Panc1 (cell line): ENCODE measurements at regions not wholly inside any gene's neighbourhood (a gene's known extent, or its start where the extent isn't known, plus 50 kb on each side); places are given as distances from the start of the nearest gene placed in this dataset.

Source experiments
- ATAC-seq: fragments of 200-7000 bp; cut with Tn5 transposase; 2 replicates; pipeline ENCODE4 v1.9.1; 2020; ENCODE audit warnings: mild to moderate bottlenecking, moderate library complexity
- BruUV-seq: library from RNA; stranded (reverse); fragments of 400-500 nt; replicated peaks from 2 replicates; lab custom pipeline; 2021; lab: Mats Ljungman, UMichigan
- CTCF ChIA-PET: fragments of 300-600 bp; sonication (Branson Sonifier 250); formaldehyde crosslinking; loops from one replicate; lab custom pipeline; 2022; ENCODE audit warnings: antibody characterized with exemption; lab: Charles Lee
- POLR2A ChIA-PET: fragments of 300-600 bp; sonication (Branson Sonifier 250); formaldehyde crosslinking; loops from one replicate; lab custom pipeline; 2022; ENCODE audit warnings: antibody characterized with exemption; lab: Charles Lee
- DNase-seq: peaks from one replicate; pipeline ENCODE4 v3.0.0-alpha.2; 2010; ENCODE audit warnings: low read depth, low spot score
- H3K27ac ChIP-seq: 2 replicates; pipeline ENCODE4 v1.5.1; 2011; ENCODE audit warnings: mild to moderate bottlenecking, low read length, inconsistent platforms
- H3K27me3 ChIP-seq: fragments of 200-500 bp; sonication (Bioruptor generic); 2 replicates; pipeline ENCODE4 v1.6.0; 2014; ENCODE audit warnings: low read length, inconsistent platforms; ENCODE audit not compliant: control insufficient read depth, insufficient read depth
- H3K36me3 ChIP-seq: fragments of 200-500 bp; sonication (Bioruptor generic); 2 replicates; pipeline ENCODE4 v1.5.1; 2014; ENCODE audit warnings: inconsistent platforms, mild to moderate bottlenecking, low read length, moderate library complexity; ENCODE audit not compliant: control insufficient read depth, insufficient read depth
- H3K4me1 ChIP-seq: 2 replicates; pipeline ENCODE4 v1.5.1; 2011; ENCODE audit warnings: inconsistent platforms, mild to moderate bottlenecking, low read length, moderate library complexity; ENCODE audit not compliant: control insufficient read depth, insufficient read depth
- H3K4me3 ChIP-seq, 2 experiments: 2 replicates each; pipeline ENCODE4 v1.5.1; 2011 to 2012; ENCODE audit warnings: low read depth in 2 of 2, low read length in 2 of 2, mild to moderate bottlenecking in 2 of 2, inconsistent platforms in 1 of 2, moderate library complexity in 1 of 2
- H3K9me3 ChIP-seq: fragments of 200-500 bp; sonication (Bioruptor generic); 2 replicates; pipeline ENCODE4 v1.5.1; 2014; ENCODE audit warnings: low read depth, mild to moderate bottlenecking, inconsistent platforms, low read length, moderate library complexity; ENCODE audit not compliant: control insufficient read depth, insufficient read depth
- POLR2AphosphoS5 ChIP-seq: IDR thresholded peaks from 2 replicates; pipeline ENCODE4 v1.6.1; 2012; ENCODE audit warnings: mild to moderate bottlenecking, low read depth, low read length, moderate library complexity
- REST ChIP-seq, 2 experiments: IDR thresholded peaks; 2 replicates each; pipeline ENCODE4 v1.6.1; 2011 to 2012; ENCODE audit warnings: low read depth in 2 of 2, control low read depth in 1 of 2, low read length in 1 of 2, mild to moderate bottlenecking in 1 of 2, moderate library complexity in 1 of 2; ENCODE audit not compliant: insufficient read depth in 1 of 2
- SIN3A ChIP-seq: IDR thresholded peaks from 2 replicates; pipeline ENCODE4 v1.6.1; 2012; ENCODE audit warnings: low read depth, mild to moderate bottlenecking, low read length, moderate library complexity, borderline replicate concordance; ENCODE audit not compliant: insufficient read depth
- TCF7L2 ChIP-seq: IDR thresholded peaks from 2 replicates; pipeline ENCODE4 v1.6.1; 2011; ENCODE audit warnings: mild to moderate bottlenecking, low read depth, low read length, inconsistent platforms
- in situ Hi-C: cut with HindIII; loops from 2 replicates; pipeline ENCODE4 v1.10.0; 2016; ENCODE audit warnings: low sequenced_read_pairs, low pct_unique_long_range_greater_than_20kb
- intact Hi-C: fragments of 100-400 bp; cut with micrococcal nuclease; formaldehyde crosslinking; loops from one replicate; pipeline ENCODE4 v1.10.0; 2022; ENCODE audit not compliant: unreplicated experiment
- TF ChIP-seq, protein P1 (sequence below): fragments of 450-650 bp; IDR thresholded peaks from 2 replicates; pipeline ENCODE4 v1.5.1; 2017; ENCODE audit warnings: mild to moderate bottlenecking

DNA sequence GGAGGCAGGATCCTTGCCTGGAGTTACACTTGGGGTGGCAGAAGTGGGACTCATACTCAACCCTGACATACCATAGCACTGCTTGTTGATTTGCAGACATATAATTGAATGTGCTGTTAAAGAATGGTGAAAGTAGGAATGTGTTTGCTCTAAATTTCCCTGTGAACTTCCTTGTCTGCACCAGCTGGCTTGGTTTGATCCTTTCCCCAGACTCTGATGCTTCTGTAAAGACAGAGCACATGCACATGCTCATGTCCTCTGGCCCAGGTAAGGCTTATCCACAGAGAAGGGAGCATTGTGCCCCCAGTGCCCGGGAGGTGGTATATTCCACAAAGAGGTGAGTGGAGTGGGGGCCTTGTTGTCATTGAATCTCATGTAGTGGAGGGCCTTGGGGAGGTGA is 138.0 kb upstream of the STC2 start:
- TF ChIP-seq REST (IDR thresholded peaks at IDR 0.05; ENCODE audit: insufficient read depth in 1 of 2, low read depth in 2 of 2, low read length in 1 of 2): no peak
- ATAC-seq (no peak), DNase-seq (no peak)
- H3K36me3 ChIP-seq: no peaks in the 10 kb centered on the region
- in situ Hi-C loops: no loop called here
- H3K4me1 ChIP-seq: 0 out of 2 replicates have a peak, but pooled peaks cover under 1% of the 10 kb centered on the region
- H3K9me3 ChIP-seq: no peaks in the 10 kb centered on the region; the same call in 1 of the 2 replicates
- H3K4me3 ChIP-seq: no peak overlapping the region
- no peaks in the 10 kb centered on the region for H3K27me3 ChIP-seq
- intact Hi-C loops: no loop called here
- H3K27ac ChIP-seq: no peak overlapping the region
- BruUV-seq: no TSS peak
- POLR2A ChIA-PET: no interaction called here
- CTCF ChIA-PET: no interaction called here

DNA sequence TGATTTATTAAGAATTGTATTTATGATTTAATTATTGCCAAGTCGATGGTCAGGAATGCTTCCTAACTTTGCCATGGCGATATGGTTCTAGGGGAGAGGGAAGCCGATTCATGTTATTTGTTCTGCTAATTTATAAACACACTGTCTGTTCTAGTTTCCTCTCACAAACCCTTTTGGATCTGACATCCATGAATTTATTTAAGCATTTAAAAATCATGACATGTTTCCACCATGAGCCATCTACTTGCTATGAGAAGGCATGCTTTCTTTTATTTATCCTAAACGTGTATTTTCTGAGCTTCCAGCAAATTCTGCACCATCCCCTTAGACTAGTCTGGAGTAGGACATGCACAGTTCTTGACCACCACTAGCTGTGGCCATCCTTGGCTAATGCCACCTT is 136.6 kb upstream of the STC2 start:
- Histone ChIP-seq H3K4me3 (no peak overlapping the region), H3K27ac (no peak overlapping the region), H3K27me3 (no peaks in the 10 kb centered on the region), H3K4me1 (no peaks in the 10 kb centered on the region), H3K9me3 (no peaks in the 10 kb centered on the region; the same call in 1 of the 2 replicates), H3K36me3 (no peaks in the 10 kb centered on the region)
- no TSS peak for BruUV-seq
- intact Hi-C loops (no loop called here), in situ Hi-C loops (no loop called here)
- ChIA-PET CTCF (no interaction called here), POLR2A (interaction anchor here (0.8 kb wide), 1 partner anchor 94 kb away, joined by 5 read pairs; no protein-coding TSS in a partner anchor)
- TF ChIP-seq REST (IDR thresholded peaks at IDR 0.05; ENCODE audit: insufficient read depth in 1 of 2, low read depth in 2 of 2, low read length in 1 of 2) (no peak), SIN3A (no peak), POLR2AphosphoS5 (no peak), TCF7L2 (no peak)
- TF ChIP-seq, protein P1, sequence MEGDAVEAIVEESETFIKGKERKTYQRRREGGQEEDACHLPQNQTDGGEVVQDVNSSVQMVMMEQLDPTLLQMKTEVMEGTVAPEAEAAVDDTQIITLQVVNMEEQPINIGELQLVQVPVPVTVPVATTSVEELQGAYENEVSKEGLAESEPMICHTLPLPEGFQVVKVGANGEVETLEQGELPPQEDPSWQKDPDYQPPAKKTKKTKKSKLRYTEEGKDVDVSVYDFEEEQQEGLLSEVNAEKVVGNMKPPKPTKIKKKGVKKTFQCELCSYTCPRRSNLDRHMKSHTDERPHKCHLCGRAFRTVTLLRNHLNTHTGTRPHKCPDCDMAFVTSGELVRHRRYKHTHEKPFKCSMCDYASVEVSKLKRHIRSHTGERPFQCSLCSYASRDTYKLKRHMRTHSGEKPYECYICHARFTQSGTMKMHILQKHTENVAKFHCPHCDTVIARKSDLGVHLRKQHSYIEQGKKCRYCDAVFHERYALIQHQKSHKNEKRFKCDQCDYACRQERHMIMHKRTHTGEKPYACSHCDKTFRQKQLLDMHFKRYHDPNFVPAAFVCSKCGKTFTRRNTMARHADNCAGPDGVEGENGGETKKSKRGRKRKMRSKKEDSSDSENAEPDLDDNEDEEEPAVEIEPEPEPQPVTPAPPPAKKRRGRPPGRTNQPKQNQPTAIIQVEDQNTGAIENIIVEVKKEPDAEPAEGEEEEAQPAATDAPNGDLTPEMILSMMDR: no peak
- ATAC-seq (no peak), DNase-seq (no peak)
